Common myeloid progenitor, CD34-positive (primary cell): ENCODE measurements at regions not wholly inside any gene's neighbourhood (a gene's known extent, or its start where the extent isn't known, plus 50 kb on each side); places are given as distances from the start of the nearest gene placed in this dataset.

Experiments used
- CTCF ChIA-PET: fragments of 350-600 bp; sonication (Branson Sonifier 250); formaldehyde crosslinking; loops from one replicate; lab custom pipeline; 2021; ENCODE audit warnings: antibody characterized with exemption; lab: Charles Lee
- POLR2A ChIA-PET: fragments of 350-600 bp; sonication (Branson Sonifier 250); formaldehyde crosslinking; loops from one replicate; lab custom pipeline; 2021; ENCODE audit warnings: antibody characterized with exemption; lab: Charles Lee
- DNase-seq, 3 donors: peaks; one replicate each; pipeline versions ENCODE4 v3.0.0 to v3.0.0-alpha.2; 2013
- H3K27ac ChIP-seq, 2 experiments: 1 replicate in 1 of 2; 2 replicates in 1 of 2; pipeline ENCODE4 v1.7.0; 2013; ENCODE audit warnings: inconsistent platforms in 2 of 2, low read length in 2 of 2, mild to moderate bottlenecking in 2 of 2, low read depth in 1 of 2, moderate library complexity in 1 of 2; ENCODE audit not compliant: severe bottlenecking in 2 of 2, insufficient read depth in 1 of 2, poor library complexity in 1 of 2
- H3K27me3 ChIP-seq, 5 experiments: replicated peaks in 2 of 5; 1 replicate in 3 of 5; 2 replicates in 2 of 5; pipeline versions ENCODE4 v1.6.1 to v1.7.0; 2013; ENCODE audit warnings: low read length in 4 of 5, mild to moderate bottlenecking in 2 of 5, moderate library complexity in 2 of 5, inconsistent platforms in 1 of 5; ENCODE audit not compliant: insufficient read depth in 5 of 5, control insufficient read depth in 4 of 5
- H3K36me3 ChIP-seq, 4 experiments: 1 replicate in 2 of 4; 2 replicates in 2 of 4; pipeline versions ENCODE4 v1.6.1 to v1.7.0; 2013; ENCODE audit warnings: low read length in 3 of 4, control low read depth in 1 of 4, mild to moderate bottlenecking in 1 of 4; ENCODE audit not compliant: control insufficient read depth in 4 of 4, insufficient read depth in 4 of 4
- H3K4me1 ChIP-seq, 4 experiments: 1 replicate in 3 of 4; 2 replicates in 1 of 4; pipeline versions ENCODE4 v1.6.1 to v1.7.1; 2013; ENCODE audit warnings: low read length in 3 of 4, mild to moderate bottlenecking in 3 of 4, control low read depth in 1 of 4, inconsistent platforms in 1 of 4, moderate library complexity in 1 of 4; ENCODE audit not compliant: control insufficient read depth in 4 of 4, insufficient read depth in 4 of 4; ENCODE audit errors: control extremely low read depth in 1 of 4
- H3K4me3 ChIP-seq, 7 experiments: 1 replicate in 4 of 7; 2 replicates in 3 of 7; pipeline versions ENCODE4 v1.5.1 to v1.7.0; 2013; ENCODE audit warnings: mild to moderate bottlenecking in 7 of 7, low read length in 6 of 7, moderate library complexity in 6 of 7, inconsistent platforms in 2 of 7, low read depth in 2 of 7, control low read depth in 1 of 7; ENCODE audit not compliant: insufficient read depth in 4 of 7, control insufficient read depth in 1 of 7; ENCODE audit errors: extremely low read depth in 1 of 7
- H3K9me3 ChIP-seq, 5 experiments: 1 replicate in 4 of 5; 2 replicates in 1 of 5; pipeline versions ENCODE4 v1.6.1 to v1.7.1; 2013; ENCODE audit warnings: low read length in 4 of 5, mild to moderate bottlenecking in 2 of 5, inconsistent platforms in 1 of 5, low read depth in 1 of 5, moderate library complexity in 1 of 5; ENCODE audit not compliant: control insufficient read depth in 4 of 5, insufficient read depth in 2 of 5; ENCODE audit errors: control extremely low read depth in 1 of 5
- WGBS: methylation state at CpG from one replicate; pipeline ENCODE4 v1.1.5; 2013; ENCODE audit not compliant: insufficient coverage; 5-methylcytosine and 5-hydroxymethylcytosine counted together

DNA sequence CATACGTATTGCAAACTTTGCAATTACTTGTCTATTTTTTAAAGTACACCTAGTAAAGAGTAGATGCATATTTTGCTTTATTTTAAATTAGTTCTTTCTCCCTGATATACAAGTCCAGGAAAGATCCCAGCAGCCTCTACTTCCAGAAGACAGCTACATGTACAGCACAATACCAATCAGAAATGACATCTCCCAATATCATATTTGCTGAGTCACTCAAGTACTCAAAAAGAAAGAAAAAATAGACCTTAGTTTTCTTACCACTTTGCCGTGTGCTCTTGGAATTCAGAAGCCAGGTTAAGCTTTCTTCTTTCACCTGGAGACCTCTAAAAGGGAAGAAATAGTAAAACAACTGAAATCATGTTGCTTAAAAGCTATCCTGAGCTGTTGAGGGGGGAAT lies 412.6 kb upstream of the RUNX1 start:
- peak overlapping the region in 1 of 7 experiments; percentile 3 for H3K4me3 ChIP-seq
- peaks cover 0 to 5% (median 0%) of the 10 kb centered on the region in 5 experiments for H3K9me3 ChIP-seq
- POLR2A ChIA-PET, result no interaction called here
- H3K4me1 ChIP-seq, result peaks cover 3 to 13% (median 7%) of the 10 kb centered on the region in 4 experiments
- DNase-seq, result peak in 2 of 3 donors; percentile 58 to 69
- no peaks in the 10 kb centered on the region for H3K36me3 ChIP-seq
- H3K27me3 ChIP-seq, result no peaks in the 10 kb centered on the region
- CTCF ChIA-PET, result no interaction called here
- no peak overlapping the region for H3K27ac ChIP-seq
- WGBS, result no CpG with 5 or more reads among the region's 2 CpGs

DNA sequence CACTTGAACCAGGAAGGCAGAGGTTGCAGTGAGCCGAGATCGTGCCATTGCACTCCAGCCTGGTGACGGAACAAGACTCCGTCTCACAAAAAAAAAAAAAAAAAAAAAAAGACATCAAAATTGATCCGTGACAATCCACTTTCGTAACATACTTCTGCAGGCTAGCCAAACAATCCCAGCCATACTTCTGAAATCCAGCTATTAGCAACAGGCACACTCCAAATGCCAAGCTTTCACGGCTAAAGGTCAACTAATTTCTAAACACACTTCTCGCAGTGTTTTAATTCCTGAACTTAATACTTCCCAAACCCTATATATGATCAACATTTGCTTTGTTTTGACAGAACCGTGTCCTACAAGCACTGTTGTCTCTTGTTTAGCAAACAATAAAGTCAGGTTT lies 411.3 kb upstream of the RUNX1 start:
- no peak for DNase-seq
- H3K4me3 ChIP-seq, result no peak overlapping the region
- WGBS, result 97% methylated on average over 5 of the region's 9 CpGs
- H3K36me3 ChIP-seq, result no peaks in the 10 kb centered on the region
- peaks cover 3 to 13% (median 7%) of the 10 kb centered on the region in 4 experiments for H3K4me1 ChIP-seq
- CTCF ChIA-PET, result interaction anchor here (0.7 kb wide), 1 partner anchor 9 kb away, joined by 3 read pairs; no protein-coding TSS in a partner anchor
- H3K27me3 ChIP-seq, result no peaks in the 10 kb centered on the region
- POLR2A ChIA-PET, result no interaction called here
- no peak overlapping the region for H3K27ac ChIP-seq
- H3K9me3 ChIP-seq, result peaks cover 0 to 1% (median 0%) of the 10 kb centered on the region in 5 experiments

DNA sequence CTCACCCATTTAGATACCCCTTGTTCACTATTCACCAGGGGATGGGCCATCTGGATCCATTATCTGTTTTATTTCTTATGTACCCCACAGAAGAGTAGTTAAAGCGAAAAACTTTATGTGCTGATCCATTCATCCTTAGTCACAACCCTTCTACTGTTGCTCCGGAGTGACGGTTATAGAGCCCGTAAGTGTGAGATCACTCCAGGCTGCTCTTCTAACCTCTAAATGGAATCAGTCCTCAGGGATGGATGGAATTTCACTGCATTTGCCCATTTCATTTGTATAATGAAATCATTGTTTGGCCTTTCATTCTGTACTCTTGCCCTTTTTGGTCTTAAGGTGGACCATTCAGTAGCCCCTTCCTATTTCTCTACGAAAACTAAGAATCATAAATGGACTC lies 409.3 kb upstream of the RUNX1 start:
- no peaks in the 10 kb centered on the region for H3K27me3 ChIP-seq
- 100% methylated on average over 5 of the region's 5 CpGs for WGBS
- H3K4me3 ChIP-seq, result no peak overlapping the region
- peaks cover 3 to 13% (median 7%) of the 10 kb centered on the region in 4 experiments for H3K4me1 ChIP-seq
- H3K9me3 ChIP-seq, result no peaks in the 10 kb centered on the region
- CTCF ChIA-PET, result interaction anchor here (1.8 kb wide), 1 partner anchor 14 kb away, joined by 4 read pairs; no protein-coding TSS in a partner anchor
- POLR2A ChIA-PET, result no interaction called here
- no peak for DNase-seq
- H3K27ac ChIP-seq, result no peak overlapping the region
- no peaks in the 10 kb centered on the region for H3K36me3 ChIP-seq

DNA sequence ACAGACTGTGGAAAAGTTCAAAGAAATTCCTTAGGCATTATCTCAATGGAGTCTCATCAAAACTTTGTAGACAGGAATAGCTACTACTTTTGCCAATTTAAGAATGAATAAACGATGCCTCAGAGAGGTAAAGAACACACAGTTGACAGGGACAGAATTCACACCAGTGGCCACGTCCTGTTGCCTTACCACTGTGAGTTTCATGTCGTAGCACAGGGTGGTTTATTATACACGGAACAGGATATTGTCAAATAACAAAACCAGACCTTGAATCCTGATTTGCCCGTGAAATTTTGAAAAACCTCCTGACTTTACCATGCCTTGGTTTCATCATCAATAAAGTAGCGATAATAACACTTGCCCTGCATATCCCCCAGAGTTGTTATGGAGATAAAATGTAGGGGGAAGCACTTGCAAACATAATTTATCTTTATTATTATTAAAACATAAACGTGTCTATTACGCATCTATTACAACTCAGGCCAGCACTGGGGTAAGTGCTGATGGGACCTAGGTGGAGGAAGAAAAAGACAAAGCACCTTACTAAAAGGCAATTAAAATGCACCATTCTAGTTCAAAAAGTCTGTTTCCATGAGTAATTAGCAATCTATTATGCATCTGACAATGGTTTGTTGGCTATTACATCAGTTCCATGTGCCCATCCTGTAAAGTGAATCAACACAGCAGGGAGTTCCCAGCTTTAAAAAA lies 408.1 kb upstream of the RUNX1 start:
- Histone ChIP-seq H3K4me3 (no peak overlapping the region), H3K36me3 (no peaks in the 10 kb centered on the region), H3K9me3 (no peaks in the 10 kb centered on the region), H3K27me3 (no peaks in the 10 kb centered on the region), H3K4me1 (peaks cover 3 to 13% (median 7%) of the 10 kb centered on the region in 4 experiments), H3K27ac (no peak overlapping the region)
- DNase-seq, result no peak
- ChIA-PET CTCF (interaction anchor here (1.8 kb wide), 1 partner anchor 15 kb away, joined by 4 read pairs; no protein-coding TSS in a partner anchor), POLR2A (no interaction called here)
- WGBS, result 98% methylated on average over 4 of the region's 8 CpGs

DNA sequence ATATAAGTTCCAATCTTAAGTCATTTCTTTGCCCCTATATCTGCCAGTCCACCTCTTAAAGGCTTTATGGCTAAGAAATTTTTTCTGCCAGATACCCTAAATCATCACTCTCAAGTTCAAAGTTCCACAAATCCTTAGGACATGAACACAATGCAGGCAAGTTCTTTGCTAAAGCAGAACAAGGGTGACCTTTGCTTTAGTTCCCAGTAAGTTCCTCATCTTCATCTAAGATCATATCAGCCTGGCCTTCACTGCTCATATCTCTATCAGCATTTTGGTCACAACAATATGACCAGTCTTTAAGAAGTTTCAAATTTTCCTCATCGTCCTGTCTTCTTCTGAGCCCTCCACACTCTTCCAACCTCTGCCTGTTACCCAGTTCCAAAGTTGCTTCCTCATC lies 402.2 kb upstream of the RUNX1 start:
- no peak for DNase-seq
- ChIA-PET POLR2A (no interaction called here), CTCF (no interaction called here)
- H3K27ac ChIP-seq, result no peak overlapping the region
- WGBS, result 100% methylated on average over 1 of the region's 1 CpG
- H3K27me3 ChIP-seq, result no peaks in the 10 kb centered on the region
- H3K4me3 ChIP-seq, result no peak overlapping the region
- H3K9me3 ChIP-seq, result peaks cover 0 to 9% (median 4%) of the 10 kb centered on the region in 5 experiments
- H3K4me1 ChIP-seq, result no peaks in the 10 kb centered on the region
- H3K36me3 ChIP-seq, result no peaks in the 10 kb centered on the region

DNA sequence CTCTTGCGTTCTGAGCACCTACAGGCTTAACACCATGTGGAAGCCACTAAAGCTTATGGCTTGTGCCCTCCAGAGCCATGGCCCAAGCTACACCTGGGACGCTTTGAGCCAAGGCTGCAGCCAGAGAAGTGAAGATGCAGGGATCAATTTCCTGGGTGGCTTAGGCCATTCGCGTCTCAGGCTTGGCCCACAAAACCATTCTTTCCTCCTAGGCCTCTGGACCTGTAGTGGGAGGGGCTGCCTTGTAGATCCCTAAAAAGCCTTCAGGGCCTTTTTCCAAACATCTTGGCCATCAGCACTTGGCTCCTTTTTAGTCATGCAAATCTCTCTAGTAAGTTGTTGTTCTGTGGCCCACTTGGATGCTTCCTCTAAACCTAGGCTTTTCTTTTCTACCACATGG lies 401.7 kb upstream of the RUNX1 start:
- no peaks in the 10 kb centered on the region for H3K27me3 ChIP-seq
- no peaks in the 10 kb centered on the region for H3K4me1 ChIP-seq
- CTCF ChIA-PET, result no interaction called here
- H3K9me3 ChIP-seq, result peaks cover 0 to 9% (median 4%) of the 10 kb centered on the region in 5 experiments
- no peak overlapping the region for H3K4me3 ChIP-seq
- no peaks in the 10 kb centered on the region for H3K36me3 ChIP-seq
- DNase-seq, result no peak
- POLR2A ChIA-PET, result no interaction called here
- H3K27ac ChIP-seq, result no peak overlapping the region
- WGBS, result no CpG with 5 or more reads among the region's 4 CpGs

DNA sequence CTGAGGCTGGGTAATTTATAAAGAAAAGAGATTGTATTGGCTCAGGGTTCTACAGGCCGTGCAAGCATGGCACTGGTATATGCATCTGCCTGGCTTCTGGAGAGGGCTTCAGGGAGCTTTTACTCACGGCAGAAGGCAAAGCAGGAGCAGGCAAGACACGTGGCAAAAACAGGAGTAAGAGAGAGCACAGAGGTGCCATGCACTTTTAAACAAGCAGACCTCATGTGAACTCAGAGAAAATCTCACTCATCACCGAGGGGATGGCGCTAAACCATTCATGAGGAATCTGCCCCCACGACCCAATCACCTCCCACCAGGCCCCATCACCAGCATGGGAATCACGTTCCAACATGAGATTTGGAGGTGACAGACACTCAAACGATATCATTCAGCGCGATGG lies 400.7 kb upstream of the RUNX1 start:
- ChIA-PET CTCF (interaction anchor here (1.5 kb wide), 1 partner anchor 11 kb away, joined by 6 read pairs; no protein-coding TSS in a partner anchor), POLR2A (no interaction called here)
- WGBS, result 97% methylated on average over 9 of the region's 10 CpGs
- Histone ChIP-seq H3K27me3 (no peaks in the 10 kb centered on the region), H3K4me1 (no peaks in the 10 kb centered on the region), H3K9me3 (peaks cover 0 to 9% (median 4%) of the 10 kb centered on the region in 5 experiments), H3K4me3 (no peak overlapping the region), H3K36me3 (no peaks in the 10 kb centered on the region), H3K27ac (no peak overlapping the region)
- DNase-seq, result no peak
